MM.1S (cell line): ENCODE measurements at regions not wholly inside any gene's neighbourhood (a gene's known extent, or its start where the extent isn't known, plus 50 kb on each side); places are given as distances from the start of the nearest gene placed in this dataset.

ENCODE experiments used
- EZH2 ChIP-seq: fragments of 300-600 bp; sonication (generic); optimal IDR thresholded peaks from 2 replicates; pipeline ENCODE3; 2017; ENCODE audit warnings: low read depth, mild to moderate bottlenecking, antibody characterized with exemption, low read length, mixed read lengths
- EZH2phosphoT487 ChIP-seq: fragments of 300-600 bp; sonication (generic); IDR thresholded peaks from 2 replicates; pipeline ENCODE4 v1.6.1; 2018; ENCODE audit warnings: antibody characterized with exemption, low read length
- TF ChIP-seq, protein P1 (sequence below): fragments of 300-600 bp; sonication (generic); IDR thresholded peaks from 2 replicates; pipeline ENCODE4 v1.5.1; 2016; ENCODE audit warnings: antibody characterized with exemption, low read length, mixed read lengths

GRCh38 chr13:55893540-55893939, 1247.2 kb upstream of the PRR20A start:
- TF ChIP-seq, protein P1, sequence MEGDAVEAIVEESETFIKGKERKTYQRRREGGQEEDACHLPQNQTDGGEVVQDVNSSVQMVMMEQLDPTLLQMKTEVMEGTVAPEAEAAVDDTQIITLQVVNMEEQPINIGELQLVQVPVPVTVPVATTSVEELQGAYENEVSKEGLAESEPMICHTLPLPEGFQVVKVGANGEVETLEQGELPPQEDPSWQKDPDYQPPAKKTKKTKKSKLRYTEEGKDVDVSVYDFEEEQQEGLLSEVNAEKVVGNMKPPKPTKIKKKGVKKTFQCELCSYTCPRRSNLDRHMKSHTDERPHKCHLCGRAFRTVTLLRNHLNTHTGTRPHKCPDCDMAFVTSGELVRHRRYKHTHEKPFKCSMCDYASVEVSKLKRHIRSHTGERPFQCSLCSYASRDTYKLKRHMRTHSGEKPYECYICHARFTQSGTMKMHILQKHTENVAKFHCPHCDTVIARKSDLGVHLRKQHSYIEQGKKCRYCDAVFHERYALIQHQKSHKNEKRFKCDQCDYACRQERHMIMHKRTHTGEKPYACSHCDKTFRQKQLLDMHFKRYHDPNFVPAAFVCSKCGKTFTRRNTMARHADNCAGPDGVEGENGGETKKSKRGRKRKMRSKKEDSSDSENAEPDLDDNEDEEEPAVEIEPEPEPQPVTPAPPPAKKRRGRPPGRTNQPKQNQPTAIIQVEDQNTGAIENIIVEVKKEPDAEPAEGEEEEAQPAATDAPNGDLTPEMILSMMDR = no peak
- TF ChIP-seq EZH2phosphoT487 (no peak), EZH2 (no peak)
